ENCODE measurements at regions not wholly inside any gene's neighbourhood (a gene's known extent, or its start where the extent isn't known, plus 50 kb on each side); places are given as distances from the start of the nearest gene placed in this dataset.
"Not testable (repeated sequence)": the region's sequence is repeated elsewhere in the genome, so short reads cannot be mapped to it uniquely, and the experiment has no call there.

DNA sequence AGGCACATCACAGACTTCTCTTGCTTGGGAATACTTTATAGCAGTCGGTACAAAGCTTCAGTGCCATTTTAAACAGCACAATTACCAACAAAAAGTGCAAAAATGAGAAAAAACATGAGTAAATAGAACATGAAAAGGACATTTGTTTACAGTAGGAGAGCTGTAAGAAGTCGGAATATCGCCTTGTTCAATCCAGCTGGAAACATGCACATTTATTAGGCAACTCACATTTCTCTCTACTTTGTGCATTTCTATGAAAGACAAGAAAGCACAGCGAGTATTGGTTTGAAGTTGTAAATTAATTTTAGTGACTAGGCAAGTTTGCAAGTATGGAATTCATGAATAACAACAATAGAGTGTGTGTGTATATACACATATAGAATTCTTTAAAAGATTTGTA is 484.7 kb downstream of the DACH1 start:
- in situ Hi-C loops (cut with MboI; ENCODE audit: low sequenced_read_pairs) = no loop called here

DNA sequence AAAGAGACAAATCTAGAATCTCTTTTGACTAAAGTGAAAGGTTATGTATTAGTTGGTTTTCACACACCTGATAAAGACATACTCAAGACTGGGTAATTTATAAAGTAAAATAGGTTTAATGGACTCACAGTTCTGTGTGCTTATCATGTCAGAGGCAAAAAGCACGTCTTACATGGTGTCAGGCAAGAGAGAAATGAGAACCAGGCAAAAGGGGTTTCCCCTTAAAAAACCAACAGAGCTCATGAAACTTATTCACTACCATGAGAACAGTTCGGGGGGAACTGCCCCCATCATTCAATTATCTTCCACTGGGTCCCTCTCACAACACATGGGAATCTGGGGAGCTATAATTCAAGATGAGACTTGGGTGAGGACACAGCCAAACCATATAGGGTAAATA is 486.8 kb downstream of the DACH1 start:
- in situ Hi-C loops (cut with MboI; ENCODE audit: low sequenced_read_pairs) = no loop called here

DNA sequence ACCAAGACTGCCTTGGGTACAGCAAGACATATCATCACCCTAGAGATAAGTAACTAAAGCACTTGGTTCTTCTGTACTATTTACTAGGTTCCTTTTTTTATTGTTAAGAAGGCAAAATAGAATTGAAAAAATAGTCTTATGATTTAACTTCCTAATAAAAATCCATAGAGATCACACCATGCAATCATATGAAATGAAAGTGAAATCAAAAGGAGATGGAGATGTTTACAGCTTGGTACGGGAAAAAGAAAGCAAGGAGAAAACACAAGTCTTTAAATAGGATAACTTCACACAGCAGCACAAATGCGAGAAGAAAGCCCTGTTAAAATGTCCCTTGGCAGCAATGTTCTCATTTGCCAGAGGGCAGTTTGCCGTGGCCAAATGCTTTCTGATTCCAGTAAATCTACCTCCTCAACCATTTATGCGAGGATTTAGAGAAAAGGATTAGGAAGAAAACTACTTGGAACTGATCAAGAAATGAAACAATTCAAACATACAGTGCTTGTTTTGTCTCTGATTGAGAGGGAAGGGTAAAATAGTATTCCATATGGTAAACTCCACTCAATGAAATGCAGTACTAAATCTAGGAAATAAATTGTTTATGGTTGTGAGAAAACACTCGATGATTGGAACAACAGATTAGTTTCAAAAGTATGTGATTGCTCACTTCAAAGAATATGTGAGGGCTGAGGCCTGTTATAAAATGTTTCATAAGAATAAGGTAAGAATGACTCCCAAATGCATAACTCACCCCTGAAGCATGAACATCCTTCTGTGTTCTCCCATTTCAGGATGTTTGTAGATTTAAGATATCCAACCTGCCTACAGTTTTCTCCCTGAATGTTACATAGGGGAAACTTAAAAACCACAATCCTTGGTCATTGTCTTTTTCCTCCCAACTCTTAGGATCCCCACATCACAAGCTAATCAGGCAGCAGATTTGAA is 487.8 kb downstream of the DACH1 start:
- in situ Hi-C loops (cut with MboI; ENCODE audit: low sequenced_read_pairs) = no loop called here

DNA sequence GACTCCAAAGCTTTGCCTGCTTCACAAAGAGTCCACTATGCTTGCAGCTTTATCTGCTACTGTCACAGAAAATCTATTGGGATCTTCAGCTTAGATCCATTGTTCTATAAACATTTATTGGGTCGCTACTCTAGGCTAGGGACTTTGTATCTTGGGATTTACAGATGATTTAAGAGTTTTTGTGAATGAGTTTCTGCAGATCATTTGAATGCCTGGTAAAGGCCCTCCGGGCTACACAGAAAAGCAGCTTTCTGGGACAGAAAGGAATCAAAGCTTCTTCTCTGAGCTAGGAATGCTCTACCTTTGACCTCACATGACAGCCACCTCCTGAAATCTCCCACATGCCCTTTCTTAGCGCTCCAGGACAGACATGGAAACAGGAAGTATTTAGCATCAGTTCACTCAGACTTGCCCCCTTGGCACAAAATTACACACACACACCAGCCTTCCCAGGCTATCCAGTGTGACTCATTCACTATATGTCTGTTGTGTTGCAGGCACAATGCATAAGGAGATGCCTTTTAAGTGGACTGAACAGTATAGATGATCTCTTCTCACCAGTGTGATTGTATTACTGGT is 492.4 kb downstream of the DACH1 start:
- in situ Hi-C loops (cut with MboI; ENCODE audit: low sequenced_read_pairs) = no loop called here

DNA sequence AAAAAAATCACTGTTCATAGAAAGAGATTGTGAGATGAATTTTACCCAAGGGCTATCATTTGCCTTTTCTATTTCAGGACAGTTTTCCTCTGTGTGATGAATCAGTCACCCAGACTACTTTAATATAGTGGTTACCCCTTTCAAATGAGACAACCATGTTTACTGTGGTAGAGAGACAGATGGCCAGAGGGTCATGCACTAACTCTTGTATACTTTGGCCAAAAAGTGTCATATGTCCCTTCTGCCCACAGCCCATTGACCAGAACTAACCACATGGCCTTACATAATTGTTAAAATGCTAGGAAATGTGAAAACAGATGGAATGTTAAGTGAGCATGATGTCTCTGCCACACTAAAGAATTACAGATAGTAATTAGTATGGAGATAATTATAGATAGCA is 498.7 kb downstream of the DACH1 start:
- in situ Hi-C loops (cut with MboI; ENCODE audit: low sequenced_read_pairs) = no loop called here

- in situ Hi-C loops (cut with MboI; ENCODE audit: low sequenced_read_pairs) = no loop called here
Observed at GRCh38 chr13:71360041-71360440, 507.0 kb downstream of the DACH1 start.

GRCh38 chr13:71359641-71360040 is 507.4 kb downstream of the DACH1 start:
- in situ Hi-C loops (cut with MboI; ENCODE audit: low sequenced_read_pairs) = no loop called here

DNA sequence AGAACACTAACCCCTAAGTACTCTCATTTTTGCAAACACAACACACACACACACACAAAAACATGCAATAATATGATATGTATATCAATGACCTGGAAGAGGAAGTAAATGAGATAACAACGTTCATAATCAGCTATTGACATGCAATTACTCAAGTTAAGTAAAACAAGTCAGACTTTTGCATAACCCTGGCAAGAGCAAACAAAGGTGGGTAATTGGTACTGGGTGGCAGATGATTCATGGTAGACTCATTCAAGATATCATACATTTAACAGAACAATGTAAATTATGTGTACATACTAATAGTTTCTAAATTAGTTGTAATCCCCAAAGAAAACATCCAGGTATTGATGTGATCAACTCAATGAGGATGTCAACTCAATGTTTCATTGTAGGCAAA is 508.8 kb downstream of the DACH1 start:
- in situ Hi-C loops (cut with MboI; ENCODE audit: low sequenced_read_pairs) = no loop called here

GRCh38 chr13:71355010-71355409 is 512.0 kb downstream of the DACH1 start:
- in situ Hi-C loops (cut with MboI; ENCODE audit: low sequenced_read_pairs) = no loop called here

GRCh38 chr13:71350886-71351285 is 516.1 kb downstream of the DACH1 start:
- in situ Hi-C loops (cut with MboI; ENCODE audit: low sequenced_read_pairs) = no loop called here

GRCh38 chr13:71345856-71346255 is 521.1 kb downstream of the DACH1 start:
- in situ Hi-C loops (cut with MboI; ENCODE audit: low sequenced_read_pairs) = not testable (repeated sequence)

DNA sequence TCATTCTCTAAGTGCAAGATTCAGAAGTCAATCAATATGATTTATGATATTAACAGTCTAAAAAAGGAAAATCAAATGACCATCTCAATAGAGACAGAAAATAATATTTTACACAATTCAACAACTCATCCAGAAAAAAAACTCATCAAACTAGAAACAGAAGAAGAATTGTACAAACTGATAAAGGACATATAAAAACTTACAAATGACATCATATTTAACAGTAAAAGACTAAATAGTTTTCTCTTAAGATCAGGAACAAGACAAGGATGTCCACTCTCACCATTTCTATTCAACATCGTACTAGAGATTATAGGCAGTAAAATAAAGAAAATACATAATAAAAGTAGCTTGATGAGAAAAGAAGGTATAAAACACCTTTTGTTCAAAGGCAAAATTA is 527.3 kb downstream of the DACH1 start:
- in situ Hi-C loops (cut with MboI; ENCODE audit: low sequenced_read_pairs) = no loop called here

GRCh38 chr13:71339005-71339404 is 528.0 kb downstream of the DACH1 start:
- in situ Hi-C loops (cut with MboI; ENCODE audit: low sequenced_read_pairs) = no loop called here

DNA sequence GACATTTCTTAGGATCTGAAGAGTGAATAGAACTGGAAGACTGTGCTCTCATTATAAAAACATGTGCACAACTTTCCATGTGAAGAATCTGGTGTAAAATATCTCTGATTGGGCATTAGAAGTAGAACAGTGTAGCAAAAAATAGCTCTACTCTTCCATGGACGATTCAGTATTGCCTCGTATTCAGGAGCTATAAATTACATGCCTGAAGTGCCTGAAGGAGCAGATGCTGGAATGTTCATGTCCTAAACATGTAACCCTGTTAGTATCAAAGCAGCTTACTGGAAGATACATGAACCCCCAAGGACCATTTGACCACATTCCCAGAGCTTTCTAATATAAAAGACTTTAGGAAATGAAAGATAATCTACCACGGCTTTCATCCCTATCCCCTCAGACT is 528.9 kb downstream of the DACH1 start:
- in situ Hi-C loops (cut with MboI; ENCODE audit: low sequenced_read_pairs) = no loop called here

DNA sequence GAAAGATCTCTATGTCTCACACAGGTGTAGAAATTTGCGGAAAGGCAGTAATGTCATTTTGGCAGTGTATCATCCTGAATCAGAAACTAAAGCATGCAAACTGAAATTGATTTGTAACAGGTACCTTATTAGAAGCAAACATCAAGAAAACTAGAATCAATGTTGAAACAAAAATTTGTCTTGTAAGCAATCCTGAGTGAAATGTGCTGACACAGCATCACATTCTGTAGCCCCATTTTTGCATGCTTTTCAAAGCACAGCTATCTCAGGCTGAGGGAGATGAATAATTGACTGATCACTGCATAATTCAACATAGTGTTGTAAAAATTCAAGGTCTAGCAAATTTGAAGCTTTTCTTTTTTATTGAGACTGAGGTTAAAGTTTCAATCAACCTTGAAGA is 539.7 kb downstream of the DACH1 start:
- in situ Hi-C loops (cut with MboI; ENCODE audit: low sequenced_read_pairs) = no loop called here

DNA sequence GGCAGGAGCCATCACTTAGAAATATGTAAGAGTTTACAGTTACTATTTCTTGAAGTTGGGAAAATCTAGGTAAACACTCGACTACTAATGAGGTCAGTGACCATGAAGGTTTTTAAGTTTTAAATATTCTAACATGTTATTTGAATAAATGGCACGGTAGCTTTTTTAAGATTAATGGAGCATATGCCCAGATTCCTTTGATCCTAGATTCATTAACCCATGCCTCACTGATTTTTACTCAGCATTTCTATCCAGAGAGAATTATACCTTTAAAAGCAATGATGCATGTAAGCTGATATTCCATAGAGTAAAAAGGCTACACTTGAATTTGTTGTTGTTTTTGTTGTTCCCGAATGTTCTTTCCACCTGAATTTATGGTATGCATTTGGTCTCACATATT is 541.4 kb downstream of the DACH1 start:
- in situ Hi-C loops (cut with MboI; ENCODE audit: low sequenced_read_pairs) = no loop called here

DNA sequence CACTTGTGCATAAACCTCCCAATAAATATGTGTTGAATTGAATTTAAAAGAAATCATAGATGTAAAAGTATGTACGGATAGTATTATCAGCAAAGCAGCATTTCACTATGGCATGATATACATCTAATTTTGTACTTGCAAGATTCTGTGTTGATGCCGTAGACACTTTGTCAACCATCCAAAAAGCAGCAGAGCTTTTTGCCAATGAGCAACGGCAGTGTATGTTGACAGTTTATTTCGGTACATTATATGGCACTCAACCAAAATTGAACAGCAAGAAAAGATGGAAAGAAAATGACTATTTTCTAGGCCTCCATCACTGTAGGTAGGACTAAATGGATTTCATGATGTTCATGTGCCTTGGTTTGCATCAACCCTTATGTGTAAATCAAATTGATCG is 543.7 kb downstream of the DACH1 start:
- in situ Hi-C loops (cut with MboI; ENCODE audit: low sequenced_read_pairs) = loop anchor here (5.0 kb wide), 1 partner anchor 549 kb away; no protein-coding TSS in a partner anchor

- in situ Hi-C loops (cut with MboI; ENCODE audit: low sequenced_read_pairs) = loop anchor here (5.0 kb wide), 1 partner anchor 552 kb away; no protein-coding TSS in a partner anchor
Observed at GRCh38 chr13:71320452-71320851, 546.6 kb downstream of the DACH1 start.

- in situ Hi-C loops (cut with MboI; ENCODE audit: low sequenced_read_pairs) = no loop called here
Observed at GRCh38 chr13:71316792-71317363, 550.1 kb downstream of the DACH1 start.

DNA sequence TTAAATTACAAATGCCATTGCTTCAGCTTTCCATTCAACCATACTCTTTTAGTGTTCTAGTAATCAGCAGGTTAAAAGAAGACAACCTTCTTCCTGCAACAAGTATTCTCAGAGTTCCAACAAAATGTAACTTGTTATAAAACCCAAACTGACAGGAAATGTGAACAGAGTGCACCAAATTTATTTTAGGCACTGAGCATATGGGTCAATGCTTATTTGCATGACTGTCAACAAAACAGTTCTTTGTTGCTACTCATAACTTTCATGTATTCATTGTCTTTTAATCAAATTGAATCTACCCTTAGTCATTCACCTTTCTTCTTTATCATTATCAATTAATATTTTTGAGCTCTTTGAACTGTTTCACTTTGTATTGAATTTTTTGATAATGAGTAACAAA is 554.1 kb downstream of the DACH1 start:
- in situ Hi-C loops (cut with MboI; ENCODE audit: low sequenced_read_pairs) = no loop called here

- in situ Hi-C loops (cut with MboI; ENCODE audit: low sequenced_read_pairs) = no loop called here
Observed at GRCh38 chr13:71309905-71310304, 557.1 kb downstream of the DACH1 start.

GRCh38 chr13:71306821-71307220 is 560.2 kb downstream of the DACH1 start:
- in situ Hi-C loops (cut with MboI; ENCODE audit: low sequenced_read_pairs) = no loop called here

Measured in HL-60/S4 treated with retinoic acid at 250 ng/mL for 4 days and 3 days (cell line).